GM13977 (cell line): ENCODE measurements at regions not wholly inside any gene's neighbourhood (a gene's known extent, or its start where the extent isn't known, plus 50 kb on each side); places are given as distances from the start of the nearest gene placed in this dataset.

Experiments used
- DNase-seq: peaks from one replicate; pipeline ENCODE4 v3.0.0; 2012; ENCODE audit warnings: low spot score
- in situ Hi-C: fragments of 300-500 bp; cut with MboI; formaldehyde crosslinking; loops from one replicate; pipeline ENCODE4 v1.12.0; 2022; ENCODE audit warnings: low sequenced_read_pairs, low pct_unique_long_range_greater_than_20kb, mixed read lengths, inconsistent platforms; ENCODE audit not compliant: unreplicated experiment
- TF ChIP-seq, protein P1 (sequence below): IDR thresholded peaks from 2 replicates; pipeline ENCODE4 v1.5.1; 2012; ENCODE audit warnings: mild to moderate bottlenecking, control low read depth; ENCODE audit not compliant: insufficient read depth; ENCODE audit errors: extremely low read depth, missing control alignments

DNA sequence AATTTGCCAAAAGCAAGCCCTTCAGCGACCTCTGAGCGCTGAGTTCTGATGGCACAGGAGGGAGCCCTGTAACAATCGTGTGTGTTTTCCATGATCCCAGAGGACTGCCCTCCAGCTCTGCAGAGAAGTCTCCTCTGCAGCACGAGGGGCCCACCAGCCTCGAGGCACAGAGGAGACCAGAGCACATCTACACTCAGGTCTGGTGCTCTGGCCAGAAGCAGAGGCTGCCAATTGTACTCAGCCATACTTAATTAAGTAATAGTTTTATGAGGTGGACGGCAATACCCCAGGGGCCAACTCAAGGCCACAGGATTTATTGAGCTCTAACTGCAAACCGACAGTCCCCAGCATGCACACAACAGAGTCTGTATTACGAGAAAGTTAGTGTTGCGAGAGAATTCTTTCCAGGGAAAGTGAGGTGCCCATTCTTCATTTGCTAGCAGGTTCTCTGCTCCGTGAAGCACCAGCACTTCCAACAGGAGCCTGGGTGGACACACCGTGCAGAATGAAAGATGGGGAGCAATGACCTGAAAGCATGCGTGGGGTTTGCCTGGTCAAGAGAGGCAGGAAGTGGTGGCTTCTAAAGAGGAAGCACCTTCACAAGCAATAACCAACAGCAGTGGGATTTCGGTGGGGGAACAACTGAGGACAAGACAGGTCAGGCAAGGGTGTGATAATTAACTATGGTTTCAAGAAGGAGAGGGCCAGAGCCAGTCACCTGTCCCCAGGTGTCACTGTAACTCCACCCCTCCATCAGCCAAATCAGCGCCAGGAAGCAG is 92.8 kb upstream of the FOXC1 start:
- no peak for DNase-seq
- in situ Hi-C loops: no loop called here
- TF ChIP-seq, protein P1, sequence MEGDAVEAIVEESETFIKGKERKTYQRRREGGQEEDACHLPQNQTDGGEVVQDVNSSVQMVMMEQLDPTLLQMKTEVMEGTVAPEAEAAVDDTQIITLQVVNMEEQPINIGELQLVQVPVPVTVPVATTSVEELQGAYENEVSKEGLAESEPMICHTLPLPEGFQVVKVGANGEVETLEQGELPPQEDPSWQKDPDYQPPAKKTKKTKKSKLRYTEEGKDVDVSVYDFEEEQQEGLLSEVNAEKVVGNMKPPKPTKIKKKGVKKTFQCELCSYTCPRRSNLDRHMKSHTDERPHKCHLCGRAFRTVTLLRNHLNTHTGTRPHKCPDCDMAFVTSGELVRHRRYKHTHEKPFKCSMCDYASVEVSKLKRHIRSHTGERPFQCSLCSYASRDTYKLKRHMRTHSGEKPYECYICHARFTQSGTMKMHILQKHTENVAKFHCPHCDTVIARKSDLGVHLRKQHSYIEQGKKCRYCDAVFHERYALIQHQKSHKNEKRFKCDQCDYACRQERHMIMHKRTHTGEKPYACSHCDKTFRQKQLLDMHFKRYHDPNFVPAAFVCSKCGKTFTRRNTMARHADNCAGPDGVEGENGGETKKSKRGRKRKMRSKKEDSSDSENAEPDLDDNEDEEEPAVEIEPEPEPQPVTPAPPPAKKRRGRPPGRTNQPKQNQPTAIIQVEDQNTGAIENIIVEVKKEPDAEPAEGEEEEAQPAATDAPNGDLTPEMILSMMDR: no peak

DNA sequence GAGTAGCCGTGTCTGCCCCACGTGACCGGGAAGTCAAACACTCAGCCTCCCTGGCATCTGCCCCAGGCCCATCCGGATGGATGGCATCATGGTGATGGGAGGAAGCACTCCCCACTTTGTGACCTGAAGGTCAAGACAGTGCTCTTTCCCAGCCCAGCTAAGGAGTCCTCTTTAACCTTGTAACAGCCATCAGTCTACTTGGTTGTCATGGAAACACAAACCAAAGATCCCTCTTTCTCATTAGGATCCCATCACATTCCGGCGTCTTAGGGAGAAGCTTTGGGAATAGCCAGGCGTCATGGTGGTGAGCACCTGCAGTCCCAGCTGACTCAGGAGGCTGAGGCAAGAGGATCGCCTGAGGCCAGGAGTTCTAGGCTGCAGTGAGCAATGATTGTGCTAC is 90.9 kb upstream of the FOXC1 start:
- TF ChIP-seq, protein P1: no peak
- in situ Hi-C loops: no loop called here
- no peak for DNase-seq

DNA sequence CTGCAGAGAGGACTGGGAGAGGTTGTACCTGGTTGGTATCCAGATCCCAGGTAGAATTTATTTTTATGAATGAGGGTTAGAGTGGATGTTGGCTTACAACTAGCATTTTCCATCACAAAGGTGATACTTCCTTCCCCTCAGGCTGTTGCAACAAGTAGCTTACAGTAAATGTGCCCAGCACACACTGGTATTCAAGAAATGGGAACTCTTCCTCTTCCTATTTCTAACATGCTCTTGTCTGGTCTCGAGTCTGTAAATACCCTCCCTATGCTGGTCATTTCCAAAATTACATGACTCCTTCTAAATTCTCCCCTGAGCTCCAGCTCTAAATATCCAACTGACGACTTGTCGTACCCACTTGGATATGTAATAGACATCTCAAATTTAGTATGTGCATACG is 90.1 kb upstream of the FOXC1 start:
- no peak for DNase-seq
- in situ Hi-C loops: no loop called here
- TF ChIP-seq, protein P1: no peak

DNA sequence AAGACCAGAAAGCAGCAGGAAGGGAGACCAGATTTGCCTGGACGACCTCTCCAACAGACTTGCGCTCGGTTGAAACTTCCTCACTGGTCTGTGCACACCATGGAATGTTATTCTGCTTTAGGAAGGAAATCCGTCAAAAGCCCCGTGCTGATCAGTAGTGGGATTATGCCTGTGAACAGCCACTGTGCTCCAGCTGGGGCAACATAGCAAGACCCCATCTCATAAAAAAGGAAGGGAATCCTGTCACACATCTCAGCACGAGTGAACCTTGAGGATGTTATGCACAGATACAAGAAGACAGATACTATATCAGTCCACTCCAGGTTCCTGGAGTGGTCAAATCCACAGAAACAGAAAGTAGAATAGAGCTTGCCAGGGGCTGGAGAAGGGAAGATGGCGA is 86.9 kb upstream of the FOXC1 start:
- in situ Hi-C loops: no loop called here
- no peak for DNase-seq
- TF ChIP-seq, protein P1: no peak

DNA sequence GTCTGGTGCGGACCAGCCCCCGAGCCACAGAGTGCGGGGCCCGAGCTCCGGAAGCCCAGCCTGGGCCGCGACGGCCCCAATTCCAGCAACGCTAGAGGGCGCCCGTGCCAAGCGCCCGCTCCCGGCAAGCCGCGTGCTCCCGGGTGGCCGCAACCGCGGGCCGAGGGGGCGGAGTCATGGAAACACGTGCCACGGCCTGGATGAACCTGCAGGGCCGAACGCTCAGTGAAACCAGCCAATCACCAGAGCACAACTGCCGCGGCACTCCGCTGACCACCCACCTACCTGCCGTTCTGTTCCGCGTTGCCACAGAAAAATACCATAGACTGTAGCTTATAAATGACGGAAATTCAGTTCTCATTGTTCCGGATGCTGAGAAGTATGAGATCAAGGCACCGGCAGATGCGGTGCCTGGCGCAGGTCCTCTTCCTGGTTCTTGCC is 85.7 kb upstream of the FOXC1 start:
- peak; percentile 78 for DNase-seq
- in situ Hi-C loops: no loop called here
- TF ChIP-seq, protein P1: peak; percentile 65

DNA sequence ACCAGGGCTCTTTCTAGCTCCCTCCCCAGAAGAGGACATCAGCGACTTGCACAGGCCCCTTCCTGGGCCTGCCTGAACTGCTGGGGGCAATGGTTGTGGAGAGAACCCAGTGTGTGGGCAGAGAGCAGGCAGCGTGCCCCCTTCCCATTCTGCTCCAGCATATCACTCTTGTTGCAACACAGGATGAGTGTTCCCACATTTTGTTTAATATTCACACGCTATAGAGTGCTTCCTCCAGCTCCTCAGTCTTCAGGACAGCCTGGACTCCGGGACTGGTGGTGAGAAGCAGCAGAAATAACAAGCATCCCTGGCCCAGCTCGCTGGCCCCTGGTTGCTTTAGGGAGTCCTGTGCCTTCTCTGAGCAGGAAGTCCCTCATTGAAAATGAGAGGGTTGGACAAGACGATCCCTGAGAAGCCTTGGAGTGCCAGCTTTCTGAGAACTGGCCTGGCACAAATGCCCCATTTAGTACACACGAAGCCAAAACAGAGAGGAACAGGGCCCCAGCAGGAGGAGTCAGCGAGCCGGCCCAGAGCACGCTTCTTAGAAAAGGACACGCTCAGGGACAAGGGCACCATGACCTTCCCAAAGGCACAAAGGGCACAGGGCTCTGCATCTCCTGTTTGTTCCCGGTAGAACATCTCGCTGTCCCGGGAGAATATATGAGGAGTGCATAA is 84.2 kb upstream of the FOXC1 start:
- TF ChIP-seq, protein P1: no peak
- in situ Hi-C loops: no loop called here
- DNase-seq: no peak
